Nephron progenitor cell (in vitro differentiated cells): ENCODE measurements at regions not wholly inside any gene's neighbourhood (a gene's known extent, or its start where the extent isn't known, plus 50 kb on each side); places are given as distances from the start of the nearest gene placed in this dataset.

Source experiments
- DNase-seq: peaks from one replicate; pipeline ENCODE4 v3.0.0; 2021
- H3K27ac Mint-ChIP-seq: 2 replicates; pipeline ENCODE4 v1.8.0; 2021; ENCODE audit warnings: mild to moderate bottlenecking, moderate library complexity, mixed read lengths
- H3K27me3 Mint-ChIP-seq: 2 replicates; pipeline ENCODE4 v1.8.0; 2021; ENCODE audit warnings: mild to moderate bottlenecking, low read depth, mixed read lengths; ENCODE audit not compliant: poor library complexity
- H3K36me3 Mint-ChIP-seq: 2 replicates; pipeline ENCODE4 v1.8.0; 2021; ENCODE audit warnings: low read depth, mixed read lengths
- H3K4me1 Mint-ChIP-seq: 2 replicates; pipeline ENCODE4 v1.8.0; 2021; ENCODE audit warnings: mixed read lengths
- H3K4me3 Mint-ChIP-seq: 2 replicates; pipeline ENCODE4 v1.8.0; 2021; ENCODE audit warnings: mild to moderate bottlenecking, moderate library complexity, mixed read lengths
- H3K9me3 Mint-ChIP-seq: 2 replicates; pipeline ENCODE4 v1.8.0; 2021; ENCODE audit warnings: mild to moderate bottlenecking, moderate library complexity, mixed read lengths
- CTCF ChIP-seq: fragments of 200-600 bp; sonication (generic); IDR thresholded peaks from 2 replicates; pipeline ENCODE4 v1.5.0; 2021; ENCODE audit warnings: antibody characterized with exemption

- peaks cover 67% of the 10 kb centered on the region for H3K9me3 Mint-ChIP-seq
- DNase-seq = peak; percentile 65
- TF ChIP-seq CTCF = peak; percentile 47
- H3K36me3 Mint-ChIP-seq = peaks cover 22% of the 10 kb centered on the region
- H3K4me3 Mint-ChIP-seq = no peak overlapping the region
- no peaks in the 10 kb centered on the region for H3K4me1 Mint-ChIP-seq
- H3K27me3 Mint-ChIP-seq = peaks cover 3% of the 10 kb centered on the region
- no peak overlapping the region for H3K27ac Mint-ChIP-seq
Measured at GRCh38 chr6:165049362-165049761, 260.0 kb downstream of the C6orf118 start.

- H3K4me1 Mint-ChIP-seq = no peaks in the 10 kb centered on the region
- no peak for TF ChIP-seq CTCF
- H3K9me3 Mint-ChIP-seq = peaks cover 67% of the 10 kb centered on the region
- H3K27me3 Mint-ChIP-seq = peaks cover 3% of the 10 kb centered on the region
- H3K4me3 Mint-ChIP-seq = no peak overlapping the region
- H3K36me3 Mint-ChIP-seq = peaks cover 22% of the 10 kb centered on the region
- no peak for DNase-seq
- no peak overlapping the region for H3K27ac Mint-ChIP-seq
Measured at GRCh38 chr6:165047952-165048351, 261.5 kb downstream of the C6orf118 start.

- H3K9me3 Mint-ChIP-seq = peaks cover 53% of the 10 kb centered on the region
- no peak overlapping the region for H3K4me3 Mint-ChIP-seq
- H3K36me3 Mint-ChIP-seq = peaks cover 17% of the 10 kb centered on the region
- no peaks in the 10 kb centered on the region for H3K4me1 Mint-ChIP-seq
- peaks cover 3% of the 10 kb centered on the region for H3K27me3 Mint-ChIP-seq
- no peak for TF ChIP-seq CTCF
- no peak overlapping the region for H3K27ac Mint-ChIP-seq
- no peak for DNase-seq
Measured at GRCh38 chr6:165045631-165046030, 263.8 kb downstream of the C6orf118 start.

GRCh38 chr6:165042912-165043311 is 266.5 kb downstream of the C6orf118 start:
- H3K27ac Mint-ChIP-seq = no peak overlapping the region
- peaks cover 12% of the 10 kb centered on the region for H3K36me3 Mint-ChIP-seq
- H3K27me3 Mint-ChIP-seq = peaks cover 3% of the 10 kb centered on the region
- no peak overlapping the region for H3K4me3 Mint-ChIP-seq
- peaks cover 51% of the 10 kb centered on the region for H3K9me3 Mint-ChIP-seq
- no peaks in the 10 kb centered on the region for H3K4me1 Mint-ChIP-seq
- TF ChIP-seq CTCF = no peak
- no peak for DNase-seq

- peaks cover 47% of the 10 kb centered on the region for H3K9me3 Mint-ChIP-seq
- H3K27ac Mint-ChIP-seq = no peak overlapping the region
- no peaks in the 10 kb centered on the region for H3K4me1 Mint-ChIP-seq
- no peak for DNase-seq
- no peak overlapping the region for H3K4me3 Mint-ChIP-seq
- no peaks in the 10 kb centered on the region for H3K36me3 Mint-ChIP-seq
- peaks cover 8% of the 10 kb centered on the region for H3K27me3 Mint-ChIP-seq
- no peak for TF ChIP-seq CTCF
Measured at GRCh38 chr6:165040440-165040839, 269.0 kb downstream of the C6orf118 start.

GRCh38 chr6:165034271-165034741 is 275.1 kb downstream of the C6orf118 start:
- no peak for TF ChIP-seq CTCF
- Mint-ChIP-seq H3K4me3 (no peak overlapping the region), H3K4me1 (no peaks in the 10 kb centered on the region), H3K27ac (no peak overlapping the region), H3K27me3 (peaks cover 8% of the 10 kb centered on the region), H3K36me3 (no peaks in the 10 kb centered on the region), H3K9me3 (peaks cover 36% of the 10 kb centered on the region)
- no peak for DNase-seq
